Activated T-cell treated with anti-CD3 and anti-CD28 coated beads, Interleukin-2, amount 50 U/mL, for 1 hour (primary cell): ENCODE measurements at regions not wholly inside any gene's neighbourhood (a gene's known extent, or its start where the extent isn't known, plus 50 kb on each side); places are given as distances from the start of the nearest gene placed in this dataset.
"Not testable (repeated sequence)": the region's sequence is repeated elsewhere in the genome, so short reads cannot be mapped to it uniquely, and the experiment has no call there.

Experiments
- DNase-seq: peaks from one replicate; pipeline ENCODE4 v3.0.0-alpha.2; 2020

DNA sequence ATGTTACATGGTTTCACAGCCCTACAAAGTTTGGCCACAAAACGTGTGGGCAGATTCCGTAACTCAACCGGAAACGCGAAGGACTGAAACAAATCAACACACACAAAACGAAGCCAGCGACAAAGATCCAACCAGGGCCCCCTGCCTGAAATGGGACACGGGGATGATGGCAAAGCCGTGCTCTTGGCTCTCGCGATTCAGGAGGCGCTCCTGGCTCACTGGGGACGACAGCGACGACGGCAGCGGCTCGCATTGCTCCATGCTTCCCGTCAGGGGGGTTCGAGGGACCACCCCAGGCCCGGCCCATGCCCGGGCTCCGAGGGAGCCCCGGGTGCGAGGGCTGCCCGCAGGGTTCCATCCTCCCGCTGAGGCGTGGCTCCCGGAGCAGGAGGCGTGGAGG is 4786.8 kb upstream of the OR11H1 start:
- DNase-seq = no peak

GRCh38 chr22:10741776-10742630 is 4786.0 kb upstream of the OR11H1 start:
- DNase-seq = not testable (repeated sequence)

DNA sequence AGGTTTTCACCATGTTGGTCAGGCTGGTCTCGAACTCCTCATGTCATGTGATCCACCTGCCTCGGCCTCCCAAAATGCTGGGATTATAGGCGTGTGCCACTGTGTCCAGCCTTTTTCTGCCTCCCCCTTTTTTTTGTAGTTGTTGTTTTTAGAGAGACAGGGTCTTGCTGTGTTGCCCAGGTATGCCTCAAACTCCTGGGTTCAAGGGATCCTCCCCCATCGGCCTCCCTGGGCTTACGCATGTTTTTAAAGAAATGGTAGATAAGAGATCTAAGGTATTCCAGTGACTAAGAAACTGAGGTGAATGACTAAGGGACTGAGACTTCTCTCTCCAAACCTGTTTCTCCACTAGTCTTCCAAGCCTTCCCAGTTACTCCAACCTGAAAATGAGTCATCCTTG is 4781.6 kb upstream of the OR11H1 start:
- not testable (repeated sequence) for DNase-seq

GRCh38 chr22:10747227-10747626 is 4780.8 kb upstream of the OR11H1 start:
- not testable (repeated sequence) for DNase-seq

DNA sequence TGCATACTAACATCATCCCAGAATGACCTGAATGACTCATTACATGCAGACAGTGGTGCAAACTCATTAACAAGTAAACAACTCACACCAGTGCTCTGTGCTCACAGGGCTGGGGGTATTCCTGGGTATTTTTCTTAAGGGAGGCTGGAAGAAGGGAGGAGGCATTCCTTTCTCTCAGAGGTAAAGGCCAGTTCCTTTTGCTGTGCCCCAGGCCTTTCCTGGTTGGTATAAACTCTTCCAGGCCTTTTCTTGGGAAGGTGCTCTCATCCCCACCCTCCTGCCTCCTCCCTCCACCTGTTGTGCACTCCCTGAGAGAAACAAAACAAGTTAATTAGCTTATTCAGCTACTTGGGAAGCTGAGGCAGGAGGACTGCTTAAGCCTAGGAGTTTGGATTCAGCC is 4779.2 kb upstream of the OR11H1 start:
- not testable (repeated sequence) for DNase-seq

- DNase-seq = not testable (repeated sequence)
These were observed 4778.6 kb upstream of the OR11H1 start for GRCh38 chr22:10749423-10749822.

- not testable (repeated sequence) for DNase-seq
These were observed 4774.4 kb upstream of the OR11H1 start for GRCh38 chr22:10753566-10753965.

DNA sequence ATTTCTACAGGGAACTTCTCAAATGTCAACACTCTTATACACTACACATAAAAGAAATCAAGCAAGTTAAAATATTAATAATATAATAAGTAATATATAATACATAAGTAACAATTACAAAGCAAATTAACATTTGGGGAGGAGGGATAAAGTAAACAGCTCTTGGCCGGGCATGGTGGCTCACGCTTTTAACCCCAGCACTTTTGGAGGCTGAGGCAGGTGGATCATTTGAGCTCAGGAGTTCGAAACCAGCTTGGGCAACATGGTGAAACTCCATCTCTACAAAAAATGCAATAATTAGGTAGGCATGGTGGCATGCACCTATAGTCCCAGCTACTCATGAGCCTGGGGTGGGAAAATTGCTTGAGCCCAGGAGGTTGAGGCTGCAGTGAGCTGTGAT is 4772.6 kb upstream of the OR11H1 start:
- DNase-seq = not testable (repeated sequence)

- not testable (repeated sequence) for DNase-seq
These were observed 4767.6 kb upstream of the OR11H1 start for GRCh38 chr22:10760418-10760817.

- not testable (repeated sequence) for DNase-seq
These were observed 4761.7 kb upstream of the OR11H1 start for GRCh38 chr22:10766320-10766719.

- DNase-seq = not testable (repeated sequence)
These were observed 4759.1 kb upstream of the OR11H1 start for GRCh38 chr22:10768875-10769274.

DNA sequence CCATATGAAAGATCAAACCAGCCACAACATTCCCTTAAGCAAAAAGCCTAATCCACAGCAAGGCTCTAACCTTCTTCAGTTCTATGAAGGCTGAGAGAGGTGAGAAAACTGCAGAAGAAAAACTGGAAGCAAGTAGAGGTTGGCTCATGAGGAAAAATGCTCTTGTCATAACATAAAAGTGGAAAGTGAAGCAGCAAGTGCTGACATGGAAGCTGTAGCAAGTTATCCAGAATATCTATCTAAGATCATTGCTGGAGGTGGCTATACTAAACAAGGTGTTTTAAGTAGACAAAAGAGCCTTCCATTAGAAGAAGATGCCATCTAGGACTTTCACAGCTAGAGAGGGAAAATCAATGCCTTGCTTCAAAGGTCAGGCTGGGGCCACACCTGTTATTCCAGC is 4756.2 kb upstream of the OR11H1 start:
- DNase-seq = not testable (repeated sequence)

GRCh38 chr22:10773341-10773740 is 4754.7 kb upstream of the OR11H1 start:
- DNase-seq = not testable (repeated sequence)

GRCh38 chr22:10775601-10776357 is 4752.2 kb upstream of the OR11H1 start:
- DNase-seq = not testable (repeated sequence)

DNA sequence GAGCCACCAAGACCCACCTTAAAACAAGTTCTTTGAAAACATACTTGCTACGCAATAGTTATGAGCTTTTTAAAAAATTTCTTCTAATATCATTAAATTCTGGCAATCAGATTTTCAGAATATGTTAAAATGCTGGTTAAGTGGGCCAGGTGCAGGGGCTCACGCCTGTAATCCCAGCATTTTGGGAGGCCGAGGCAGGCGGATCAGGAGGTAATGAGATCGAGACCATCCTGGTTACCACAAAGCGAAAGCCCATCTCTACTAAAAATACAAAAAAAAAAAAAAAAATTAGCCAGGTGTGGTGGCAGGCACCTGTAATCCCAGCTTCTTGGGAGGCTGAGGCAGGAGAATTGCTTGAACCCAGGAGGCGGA is 4751.6 kb upstream of the OR11H1 start:
- DNase-seq = not testable (repeated sequence)

GRCh38 chr22:10777733-10778132 is 4750.3 kb upstream of the OR11H1 start:
- not testable (repeated sequence) for DNase-seq

- no peak for DNase-seq
These were observed 4749.6 kb upstream of the OR11H1 start for GRCh38 chr22:10778296-10778814.

DNA sequence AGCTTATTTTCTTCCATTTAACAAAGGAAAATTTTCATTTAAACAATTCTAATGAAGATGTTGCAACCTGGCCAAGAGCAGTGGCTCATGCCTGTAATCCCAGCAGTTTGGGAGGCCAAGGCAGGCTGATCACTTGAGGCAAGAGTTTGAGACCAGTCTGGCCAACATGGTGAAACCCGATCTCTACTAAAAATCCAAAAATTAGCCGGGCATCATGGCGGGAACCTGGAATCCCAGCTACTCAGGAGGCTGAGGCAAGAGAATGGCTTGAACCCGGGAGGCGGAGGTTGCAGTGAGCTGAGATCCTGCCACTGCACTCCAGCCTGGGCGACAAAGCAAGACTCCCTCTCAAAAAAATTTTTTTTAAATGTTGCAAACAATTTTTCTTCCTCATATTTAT is 4748.8 kb upstream of the OR11H1 start:
- not testable (repeated sequence) for DNase-seq

- DNase-seq = no peak
These were observed 4747.7 kb upstream of the OR11H1 start for GRCh38 chr22:10780281-10780680.

- DNase-seq = no peak
These were observed 4746.2 kb upstream of the OR11H1 start for GRCh38 chr22:10781571-10782403.
